K562 (cell line): ENCODE measurements at regions not wholly inside any gene's neighbourhood (a gene's known extent, or its start where the extent isn't known, plus 50 kb on each side); places are given as distances from the start of the nearest gene placed in this dataset.

Experiments used
- ATF1 ChIP-seq, 2 experiments: fragments of 450-650 bp in 1 of 2; IDR thresholded peaks; 2 replicates each; pipeline ENCODE4 v1.6.1; 2016; ENCODE audit warnings: missing compliant biosample characterization in 1 of 2, missing genetic modification characterization in 1 of 2
- CBX3 ChIP-seq, 2 experiments: IDR thresholded peaks; 1 replicate in 1 of 2; 2 replicates in 1 of 2; pipeline ENCODE4 v1.6.1; 2012; ENCODE audit warnings: inconsistent platforms in 2 of 2, low read length in 2 of 2, borderline replicate concordance in 1 of 2, control low read depth in 1 of 2
- CREM ChIP-seq: IDR thresholded peaks from 2 replicates; pipeline ENCODE4 v1.6.1; 2014; ENCODE audit warnings: antibody characterized with exemption, low read depth
- CTBP1 ChIP-seq: fragments of 450-650 bp; IDR thresholded peaks from 2 replicates; pipeline ENCODE4 v1.6.1; 2016; ENCODE audit warnings: borderline replicate concordance
- CTCFL ChIP-seq: IDR thresholded peaks from 2 replicates; pipeline ENCODE4 v1.6.1; 2011; ENCODE audit warnings: borderline replicate concordance, low read depth, mild to moderate bottlenecking, moderate library complexity, low read length; ENCODE audit not compliant: insufficient read depth, poor library complexity, severe bottlenecking
- HOMEZ ChIP-seq: fragments of 250-450 bp; sonication (Bioruptor Pico); IDR thresholded peaks from 2 replicates; pipeline ENCODE4 v1.4.0; 2020; ENCODE audit warnings: mild to moderate bottlenecking, moderate library complexity
- ILK ChIP-seq: fragments of 450-650 bp; IDR thresholded peaks from 2 replicates; pipeline ENCODE4 v1.6.1; 2016; ENCODE audit warnings: missing genetic modification characterization, low read depth, mild to moderate bottlenecking, missing compliant biosample characterization, moderate library complexity, borderline replicate concordance
- KLF16 ChIP-seq: IDR thresholded peaks from 2 replicates; pipeline ENCODE4 v1.6.1; 2016; ENCODE audit warnings: antibody characterized with exemption
- NFIC ChIP-seq: fragments of 450-650 bp; IDR thresholded peaks from 2 replicates; pipeline ENCODE4 v1.6.1; 2017; ENCODE audit warnings: mild to moderate bottlenecking, inconsistent platforms
- NFIX ChIP-seq: fragments of 250-450 bp; sonication (Bioruptor Pico); IDR thresholded peaks from 2 replicates; pipeline ENCODE4 v1.4.0; 2020; ENCODE audit warnings: low read depth, mild to moderate bottlenecking, moderate library complexity
- NRF1 ChIP-seq, 2 experiments: fragments of 450-650 bp; IDR thresholded peaks in 1 of 2; conservative IDR thresholded peaks in 1 of 2; 2 replicates each; pipeline ENCODE4 v1.6.1; 2014; ENCODE audit warnings: mild to moderate bottlenecking in 2 of 2
- PYGO2 ChIP-seq: fragments of 450-650 bp; IDR thresholded peaks from 2 replicates; pipeline ENCODE4 v1.6.1; 2016; ENCODE audit warnings: mild to moderate bottlenecking, missing genetic modification characterization, moderate library complexity, missing compliant biosample characterization
- RAD21 ChIP-seq, 2 experiments: fragments of 250-450 bp in 1 of 2; fragments of 450-650 bp in 1 of 2; sonication (Bioruptor Pico) in 1 of 2; formaldehyde crosslinking in 1 of 2; IDR thresholded peaks in 1 of 2; conservative IDR thresholded peaks in 1 of 2; 2 replicates each; pipeline versions ENCODE4 v1.4.0 to v1.8.0; 2020 to 2022; ENCODE audit warnings: mild to moderate bottlenecking in 2 of 2, moderate library complexity in 1 of 2
- SMC3 ChIP-seq: conservative IDR thresholded peaks from 2 replicates; pipeline ENCODE4 v1.6.1; 2011; ENCODE audit warnings: low read depth, low read length, improper control_type of control experiment; ENCODE audit not compliant: insufficient read depth
- TEAD1 ChIP-seq, 2 experiments: fragments of 450-650 bp in 1 of 2; sonication (generic) in 1 of 2; formaldehyde crosslinking; IDR thresholded peaks; 2 replicates each; pipeline versions ENCODE4 v1.4.0 to v1.8.0; 2020 to 2022; ENCODE audit warnings: mild to moderate bottlenecking in 2 of 2, missing genetic modification reagents in 1 of 2
- ZNF518B ChIP-seq: fragments of 250-450 bp; sonication (Bioruptor Pico); IDR thresholded peaks from 2 replicates; pipeline ENCODE4 v1.5.0; 2021; ENCODE audit warnings: mild to moderate bottlenecking, moderate library complexity

GRCh38 chr6:72522735-72523141 is 99.1 kb upstream of the KCNQ5 start (continued):
- TF ChIP-seq ZNF518B (CRISPR knock-in tag) (no peak), ATF1 (CRISPR knock-in tag; IDR thresholded peaks at IDR 0.05) (no peak), ATF1 (tag; IDR thresholded peaks at IDR 0.05) (0 out of 2 replicates have a peak, but pooled peaks have one; percentile 13), ILK (tag) (no peak), SMC3 (peak; percentile 49; the same call in 1 of the 2 replicates), HOMEZ (CRISPR knock-in tag) (no peak), CBX3 (IDR thresholded peaks at IDR 0.05; ENCODE audit: borderline replicate concordance in 1 of 2, low read length in 2 of 2) (0 out of 3 replicates have a peak, but pooled peaks of 1 of the 2 experiments have one; percentile 32), RAD21 (CRISPR knock-in tag; conservative IDR thresholded peaks at IDR 0.05 in 1 of 2, IDR thresholded peaks at IDR 0.05 in 1 of 2) (peak in 1 of 2 experiments; percentile 48; a peak in 2 of 4 replicates), TEAD1 (CRISPR knock-in tag; IDR thresholded peaks at IDR 0.05) (no peak), CTBP1 (peak; percentile 22; the same call in 1 of the 2 replicates), CTCFL (peak; percentile 71), CREM (peak; percentile 71), KLF16 (no peak), NFIC (peak; percentile 94), NRF1 (conservative IDR thresholded peaks at IDR 0.05 in 1 of 2, IDR thresholded peaks at IDR 0.05 in 1 of 2) (0 out of 4 replicates have a peak, but pooled peaks of 1 of the 2 experiments have one; percentile 36), PYGO2 (tag) (no peak), NFIX (CRISPR knock-in tag) (peak; percentile 45)
